Activated CD4-positive, alpha-beta T cell treated with anti-CD3 and anti-CD28 coated beads, Interleukin-10, Interleukin-2, amounts not matched to agents 100 ng/mL and 50 ng/mL, durations not matched to agents 16 hours and 8 hours (primary cell): ENCODE measurements at regions not wholly inside any gene's neighbourhood (a gene's known extent, or its start where the extent isn't known, plus 50 kb on each side); places are given as distances from the start of the nearest gene placed in this dataset.

Source experiments
- DNase-seq: peaks from one replicate; pipeline ENCODE4 v3.0.0-alpha.2; 2020

GRCh38 chr2:129653246-129653645 lies 326.2 kb upstream of the RAB6C start:
- no peak for DNase-seq

GRCh38 chr2:129654331-129654730 lies 325.1 kb upstream of the RAB6C start:
- DNase-seq, result no peak

- no peak for DNase-seq
These were observed 323.3 kb upstream of the RAB6C start for GRCh38 chr2:129656081-129656598.

GRCh38 chr2:129658430-129658829 lies 321.0 kb upstream of the RAB6C start:
- no peak for DNase-seq

- DNase-seq, result no peak
These were observed 317.5 kb upstream of the RAB6C start for GRCh38 chr2:129661935-129662334.

- DNase-seq, result no peak
These were observed 311.9 kb upstream of the RAB6C start for GRCh38 chr2:129667577-129667976.

- DNase-seq, result no peak
These were observed 306.9 kb upstream of the RAB6C start for GRCh38 chr2:129672521-129672920.

GRCh38 chr2:129673234-129673633 lies 306.2 kb upstream of the RAB6C start:
- DNase-seq, result no peak

GRCh38 chr2:129673847-129674711 lies 305.4 kb upstream of the RAB6C start:
- no peak for DNase-seq

- DNase-seq, result no peak
These were observed 300.7 kb upstream of the RAB6C start for GRCh38 chr2:129678751-129679150.

- no peak for DNase-seq
These were observed 297.7 kb upstream of the RAB6C start for GRCh38 chr2:129681788-129682187.

GRCh38 chr2:129689653-129690448 lies 289.6 kb upstream of the RAB6C start:
- DNase-seq, result no peak

GRCh38 chr2:129695496-129695895 lies 284.0 kb upstream of the RAB6C start:
- DNase-seq, result no peak

- no peak for DNase-seq
These were observed 280.9 kb upstream of the RAB6C start for GRCh38 chr2:129698593-129698992.

GRCh38 chr2:129699781-129700573 lies 279.5 kb upstream of the RAB6C start:
- DNase-seq, result no peak

- no peak for DNase-seq
These were observed 276.9 kb upstream of the RAB6C start for GRCh38 chr2:129702416-129703176.

GRCh38 chr2:129705085-129705484 lies 274.4 kb upstream of the RAB6C start:
- DNase-seq, result no peak

- no peak for DNase-seq
These were observed 271.7 kb upstream of the RAB6C start for GRCh38 chr2:129707800-129708199.

- no peak for DNase-seq
These were observed 271.1 kb upstream of the RAB6C start for GRCh38 chr2:129708221-129708967.

- no peak for DNase-seq
These were observed 270.2 kb upstream of the RAB6C start for GRCh38 chr2:129709001-129709955.
